MM.1S (cell line): ENCODE measurements at regions not wholly inside any gene's neighbourhood (a gene's known extent, or its start where the extent isn't known, plus 50 kb on each side); places are given as distances from the start of the nearest gene placed in this dataset.

Source experiments
- DNase-seq: peaks from one replicate; pipeline ENCODE4 v3.0.0-alpha.2; 2015
- H2AFZ ChIP-seq: fragments of 300-600 bp; sonication (generic); 2 replicates; pipeline ENCODE4 v1.6.0; 2016; ENCODE audit warnings: antibody characterized with exemption, low read length
- H3F3A ChIP-seq: fragments of 300-600 bp; sonication (generic); 2 replicates; pipeline ENCODE4 v1.6.1; 2016; ENCODE audit warnings: mild to moderate bottlenecking, antibody characterized with exemption, low read length, moderate library complexity, mixed read lengths; ENCODE audit not compliant: insufficient read depth
- H3K27ac ChIP-seq: fragments of 300-600 bp; sonication (generic); 2 replicates; pipeline ENCODE4 v1.5.1; 2016; ENCODE audit warnings: mild to moderate bottlenecking, low read length
- H3K27me3 ChIP-seq: fragments of 300-600 bp; sonication (generic); replicated peaks from 2 replicates; pipeline ENCODE4 v1.6.0; 2016; ENCODE audit warnings: low read length; ENCODE audit not compliant: insufficient read depth
- H3K36me3 ChIP-seq: fragments of 300-600 bp; sonication (generic); replicated peaks from 2 replicates; pipeline ENCODE4 v1.6.1; 2016; ENCODE audit warnings: mild to moderate bottlenecking, low read length, mixed read lengths; ENCODE audit not compliant: insufficient read depth
- H3K4me1 ChIP-seq: fragments of 300-600 bp; sonication (generic); 2 replicates; pipeline ENCODE4 v1.6.1; 2016; ENCODE audit warnings: low read length, mixed read lengths
- H3K4me2 ChIP-seq: fragments of 300-600 bp; sonication (generic); 2 replicates; pipeline ENCODE4 v1.6.0; 2016; ENCODE audit warnings: low read depth, low read length
- H3K4me3 ChIP-seq: fragments of 300-600 bp; sonication (generic); 2 replicates; pipeline ENCODE4 v1.5.1; 2016; ENCODE audit warnings: low read length, mixed read lengths
- H3K79me2 ChIP-seq: fragments of 300-600 bp; sonication (generic); 2 replicates; pipeline ENCODE4 v1.6.1; 2016; ENCODE audit warnings: mixed run types, low read length, mixed read lengths
- H3K9ac ChIP-seq: fragments of 300-600 bp; sonication (generic); 2 replicates; pipeline ENCODE4 v1.6.1; 2016; ENCODE audit warnings: low read length, mixed read lengths
- H3K9me2 ChIP-seq: fragments of 300-600 bp; sonication (generic); replicated peaks from 2 replicates; pipeline ENCODE4 v1.6.1; 2016; ENCODE audit warnings: mild to moderate bottlenecking, low read length, mixed read lengths; ENCODE audit not compliant: insufficient read depth
- H3K9me3 ChIP-seq: fragments of 300-600 bp; sonication (generic); replicated peaks from 2 replicates; pipeline ENCODE4 v1.6.1; 2016; ENCODE audit warnings: mild to moderate bottlenecking, low read length, mixed read lengths; ENCODE audit not compliant: insufficient read depth
- H4K20me1 ChIP-seq: fragments of 300-600 bp; sonication (generic); 2 replicates; pipeline ENCODE4 v1.6.1; 2016; ENCODE audit warnings: mild to moderate bottlenecking, low read length, moderate library complexity, mixed read lengths; ENCODE audit not compliant: insufficient read depth
- EZH2 ChIP-seq: fragments of 300-600 bp; sonication (generic); optimal IDR thresholded peaks from 2 replicates; pipeline ENCODE3; 2017; ENCODE audit warnings: low read depth, mild to moderate bottlenecking, antibody characterized with exemption, low read length, mixed read lengths
- EZH2phosphoT487 ChIP-seq: fragments of 300-600 bp; sonication (generic); IDR thresholded peaks from 2 replicates; pipeline ENCODE4 v1.6.1; 2018; ENCODE audit warnings: antibody characterized with exemption, low read length
- TF ChIP-seq, protein P1 (sequence below): fragments of 300-600 bp; sonication (generic); IDR thresholded peaks from 2 replicates; pipeline ENCODE4 v1.5.1; 2016; ENCODE audit warnings: antibody characterized with exemption, low read length, mixed read lengths

DNA sequence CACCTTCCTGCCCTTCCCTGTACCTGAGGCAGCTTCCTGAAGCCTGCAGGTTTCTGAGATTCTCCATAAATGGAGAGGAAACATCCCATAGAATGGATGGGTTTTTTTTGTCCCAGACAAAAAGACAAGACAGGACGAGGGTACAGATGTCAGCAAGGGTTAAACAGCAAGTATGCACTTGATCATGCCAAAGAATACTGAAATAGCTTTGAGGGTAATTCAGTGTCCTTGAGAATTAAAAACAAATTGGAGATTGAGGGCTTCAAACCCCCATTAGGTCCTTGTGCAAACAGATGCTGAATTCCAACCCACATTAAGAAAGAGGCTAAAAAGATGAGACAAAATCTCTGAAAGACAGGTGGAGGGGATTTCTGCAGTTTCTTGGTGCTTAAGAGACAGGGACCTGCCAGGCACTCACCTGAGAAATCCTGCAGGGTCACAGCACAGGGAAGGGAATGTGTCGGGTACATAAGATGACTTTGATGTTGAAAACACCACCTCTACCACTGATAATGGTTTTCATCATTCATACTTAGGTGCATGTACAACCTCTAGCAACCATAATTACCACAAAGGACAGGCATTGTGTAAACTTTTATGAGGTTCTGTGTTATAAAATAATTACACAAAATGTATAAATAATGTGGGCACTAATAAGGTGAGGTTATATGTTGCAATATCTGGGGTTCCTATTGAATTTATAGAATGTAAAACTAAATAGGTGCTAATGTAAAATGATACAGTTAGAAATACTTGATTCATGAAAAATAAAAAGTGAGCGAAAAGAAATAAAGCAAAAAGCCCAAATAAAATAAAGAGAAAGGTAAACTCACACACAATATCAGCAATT is 107.1 kb upstream of the TOP3B start:
- Histone ChIP-seq H3K4me2 (no peak overlapping the region), H3K4me3 (no peak overlapping the region), H4K20me1 (no peaks in the 10 kb centered on the region), H3K27me3 (no peaks in the 10 kb centered on the region), H3K27ac (no peak overlapping the region), H3K9me3 (no peaks in the 10 kb centered on the region), H3F3A (no peaks in the 10 kb centered on the region), H3K4me1 (peaks cover 10% of the 10 kb centered on the region), H3K9me2 (no peaks in the 10 kb centered on the region), H3K9ac (no peak overlapping the region), H2AFZ (no peak overlapping the region), H3K79me2 (no peaks in the 10 kb centered on the region), H3K36me3 (no peaks in the 10 kb centered on the region)
- TF ChIP-seq, protein P1, sequence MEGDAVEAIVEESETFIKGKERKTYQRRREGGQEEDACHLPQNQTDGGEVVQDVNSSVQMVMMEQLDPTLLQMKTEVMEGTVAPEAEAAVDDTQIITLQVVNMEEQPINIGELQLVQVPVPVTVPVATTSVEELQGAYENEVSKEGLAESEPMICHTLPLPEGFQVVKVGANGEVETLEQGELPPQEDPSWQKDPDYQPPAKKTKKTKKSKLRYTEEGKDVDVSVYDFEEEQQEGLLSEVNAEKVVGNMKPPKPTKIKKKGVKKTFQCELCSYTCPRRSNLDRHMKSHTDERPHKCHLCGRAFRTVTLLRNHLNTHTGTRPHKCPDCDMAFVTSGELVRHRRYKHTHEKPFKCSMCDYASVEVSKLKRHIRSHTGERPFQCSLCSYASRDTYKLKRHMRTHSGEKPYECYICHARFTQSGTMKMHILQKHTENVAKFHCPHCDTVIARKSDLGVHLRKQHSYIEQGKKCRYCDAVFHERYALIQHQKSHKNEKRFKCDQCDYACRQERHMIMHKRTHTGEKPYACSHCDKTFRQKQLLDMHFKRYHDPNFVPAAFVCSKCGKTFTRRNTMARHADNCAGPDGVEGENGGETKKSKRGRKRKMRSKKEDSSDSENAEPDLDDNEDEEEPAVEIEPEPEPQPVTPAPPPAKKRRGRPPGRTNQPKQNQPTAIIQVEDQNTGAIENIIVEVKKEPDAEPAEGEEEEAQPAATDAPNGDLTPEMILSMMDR = no peak
- TF ChIP-seq EZH2 (no peak), EZH2phosphoT487 (no peak)
- DNase-seq = no peak

- Histone ChIP-seq H3F3A (no peaks in the 10 kb centered on the region), H3K36me3 (no peaks in the 10 kb centered on the region), H4K20me1 (no peaks in the 10 kb centered on the region), H3K27ac (no peak overlapping the region), H3K4me1 (peaks cover 10% of the 10 kb centered on the region), H3K4me3 (no peak overlapping the region), H3K9me3 (no peaks in the 10 kb centered on the region), H3K9me2 (no peaks in the 10 kb centered on the region), H3K27me3 (no peaks in the 10 kb centered on the region), H3K79me2 (no peaks in the 10 kb centered on the region), H3K4me2 (no peak overlapping the region), H3K9ac (no peak overlapping the region), H2AFZ (no peak overlapping the region)
- no peak for DNase-seq
- TF ChIP-seq EZH2phosphoT487 (no peak), EZH2 (no peak)
- TF ChIP-seq, protein P1 = no peak
Observed at GRCh38 chr22:22088658-22089458, 106.3 kb upstream of the TOP3B start.

- H3F3A ChIP-seq = no peaks in the 10 kb centered on the region
- no peak overlapping the region for H3K9ac ChIP-seq
- peaks cover 10% of the 10 kb centered on the region for H3K4me1 ChIP-seq
- no peaks in the 10 kb centered on the region for H3K79me2 ChIP-seq
- H2AFZ ChIP-seq = no peak overlapping the region
- H3K27me3 ChIP-seq = no peaks in the 10 kb centered on the region
- H3K4me2 ChIP-seq = no peak overlapping the region
- no peaks in the 10 kb centered on the region for H4K20me1 ChIP-seq
- H3K27ac ChIP-seq = no peak overlapping the region
- H3K4me3 ChIP-seq = no peak overlapping the region
- no peaks in the 10 kb centered on the region for H3K9me3 ChIP-seq
- no peak for TF ChIP-seq EZH2
- no peak for TF ChIP-seq EZH2phosphoT487
- TF ChIP-seq, protein P1 = no peak
- H3K36me3 ChIP-seq = no peaks in the 10 kb centered on the region
- H3K9me2 ChIP-seq = no peaks in the 10 kb centered on the region
- no peak for DNase-seq
Observed at GRCh38 chr22:22087854-22088657, 105.5 kb upstream of the TOP3B start.
